ENCODE measurements at regions not wholly inside any gene's neighbourhood (a gene's known extent, or its start where the extent isn't known, plus 50 kb on each side); places are given as distances from the start of the nearest gene placed in this dataset.

- TF ChIP-seq POLR2A (IDR thresholded peaks at IDR 0.05), result no peak
- no peak for TF ChIP-seq CTCF (IDR thresholded peaks at IDR 0.05)
Measured at GRCh38 chr12:5262885-5263284, 169.0 kb upstream of the NTF3 start.

Measured in Peyer's patch (tissue), 4 donors.